ENCODE measurements at regions not wholly inside any gene's neighbourhood (a gene's known extent, or its start where the extent isn't known, plus 50 kb on each side); places are given as distances from the start of the nearest gene placed in this dataset.

- DNase-seq (ENCODE audit: low read depth), result no peak
- TF ChIP-seq CTCF (IDR thresholded peaks at IDR 0.05; ENCODE audit: insufficient read depth, low read depth, low read length), result no peak
- no peak overlapping the region for H3K4me3 ChIP-seq (ENCODE audit: low read depth, low read length)
These were observed 131.8 kb downstream of the LURAP1L start for GRCh38 chr9:12906646-12907045.

GRCh38 chr9:12908895-12909294 is 134.1 kb downstream of the LURAP1L start:
- no peak for TF ChIP-seq CTCF (IDR thresholded peaks at IDR 0.05; ENCODE audit: insufficient read depth, low read depth, low read length)
- H3K4me3 ChIP-seq (ENCODE audit: low read depth, low read length), result no peak overlapping the region
- DNase-seq (ENCODE audit: low read depth), result no peak

- no peak for DNase-seq (ENCODE audit: low read depth)
- no peak overlapping the region for H3K4me3 ChIP-seq (ENCODE audit: low read depth, low read length)
- TF ChIP-seq CTCF (IDR thresholded peaks at IDR 0.05; ENCODE audit: insufficient read depth, low read depth, low read length), result no peak
These were observed 140.6 kb downstream of the LURAP1L start for GRCh38 chr9:12915366-12915954.

GRCh38 chr9:12916042-12916441 is 141.2 kb downstream of the LURAP1L start:
- TF ChIP-seq CTCF (IDR thresholded peaks at IDR 0.05; ENCODE audit: insufficient read depth, low read depth, low read length), result no peak
- H3K4me3 ChIP-seq (ENCODE audit: low read depth, low read length), result no peak overlapping the region
- no peak for DNase-seq (ENCODE audit: low read depth)

- no peak for DNase-seq (ENCODE audit: low read depth)
- H3K4me3 ChIP-seq (ENCODE audit: low read depth, low read length), result no peak overlapping the region
- TF ChIP-seq CTCF (IDR thresholded peaks at IDR 0.05; ENCODE audit: insufficient read depth, low read depth, low read length), result no peak
These were observed 145.6 kb downstream of the LURAP1L start for GRCh38 chr9:12920437-12920836.

- TF ChIP-seq CTCF (IDR thresholded peaks at IDR 0.05; ENCODE audit: insufficient read depth, low read depth, low read length), result no peak
- no peak overlapping the region for H3K4me3 ChIP-seq (ENCODE audit: low read depth, low read length)
- no peak for DNase-seq (ENCODE audit: low read depth)
These were observed 146.8 kb downstream of the LURAP1L start for GRCh38 chr9:12921621-12922020.

- no peak overlapping the region for H3K4me3 ChIP-seq (ENCODE audit: low read depth, low read length)
- no peak for DNase-seq (ENCODE audit: low read depth)
- TF ChIP-seq CTCF (IDR thresholded peaks at IDR 0.05; ENCODE audit: insufficient read depth, low read depth, low read length), result no peak
These were observed 147.5 kb downstream of the LURAP1L start for GRCh38 chr9:12922224-12922866.

All from fibroblast of villous mesenchyme (primary cell).